ENCODE measurements at regions not wholly inside any gene's neighbourhood (a gene's known extent, or its start where the extent isn't known, plus 50 kb on each side); places are given as distances from the start of the nearest gene placed in this dataset.

DNA sequence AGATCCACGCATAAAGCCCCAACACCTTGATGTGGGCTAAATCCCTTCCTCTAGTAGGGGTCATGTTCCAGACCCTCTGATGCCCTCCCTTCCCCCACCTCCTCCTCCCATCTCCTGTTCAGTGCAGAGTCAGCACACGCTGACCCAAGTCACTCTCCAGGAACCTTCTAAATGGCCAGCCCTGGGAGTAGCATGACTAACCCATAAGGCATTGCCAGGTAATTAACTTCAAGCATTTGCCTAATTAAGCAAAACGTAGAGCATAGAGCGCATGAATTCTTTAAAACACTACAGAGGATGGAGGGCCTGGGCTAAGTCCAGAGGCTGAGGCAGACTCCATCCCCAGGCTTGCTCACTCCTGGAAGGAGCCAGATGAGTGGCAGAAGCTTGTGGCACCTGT lies 276.3 kb upstream of the MSX2 start:
- Histone ChIP-seq H3K36me3 (no peaks in the 10 kb centered on the region), H3K27me3 (replicated peaks; ENCODE audit: insufficient read depth) (no peaks in the 10 kb centered on the region), H3K4me1 (ENCODE audit: control insufficient read depth in 1 of 2, low read depth in 2 of 2) (no peaks in the 10 kb centered on the region), H3K9me3 (no peaks in the 10 kb centered on the region), H3K4me3 (no peak overlapping the region), H3K27ac (no peak overlapping the region)
- ATAC-seq (ENCODE audit: insufficient number of reproducible peaks, low FRiP score, low read depth), result no peak
- TF ChIP-seq, protein P1, sequence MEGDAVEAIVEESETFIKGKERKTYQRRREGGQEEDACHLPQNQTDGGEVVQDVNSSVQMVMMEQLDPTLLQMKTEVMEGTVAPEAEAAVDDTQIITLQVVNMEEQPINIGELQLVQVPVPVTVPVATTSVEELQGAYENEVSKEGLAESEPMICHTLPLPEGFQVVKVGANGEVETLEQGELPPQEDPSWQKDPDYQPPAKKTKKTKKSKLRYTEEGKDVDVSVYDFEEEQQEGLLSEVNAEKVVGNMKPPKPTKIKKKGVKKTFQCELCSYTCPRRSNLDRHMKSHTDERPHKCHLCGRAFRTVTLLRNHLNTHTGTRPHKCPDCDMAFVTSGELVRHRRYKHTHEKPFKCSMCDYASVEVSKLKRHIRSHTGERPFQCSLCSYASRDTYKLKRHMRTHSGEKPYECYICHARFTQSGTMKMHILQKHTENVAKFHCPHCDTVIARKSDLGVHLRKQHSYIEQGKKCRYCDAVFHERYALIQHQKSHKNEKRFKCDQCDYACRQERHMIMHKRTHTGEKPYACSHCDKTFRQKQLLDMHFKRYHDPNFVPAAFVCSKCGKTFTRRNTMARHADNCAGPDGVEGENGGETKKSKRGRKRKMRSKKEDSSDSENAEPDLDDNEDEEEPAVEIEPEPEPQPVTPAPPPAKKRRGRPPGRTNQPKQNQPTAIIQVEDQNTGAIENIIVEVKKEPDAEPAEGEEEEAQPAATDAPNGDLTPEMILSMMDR (IDR thresholded peaks at IDR 0.05), result no peak
- no peak for DNase-seq (ENCODE audit: low spot score)

DNA sequence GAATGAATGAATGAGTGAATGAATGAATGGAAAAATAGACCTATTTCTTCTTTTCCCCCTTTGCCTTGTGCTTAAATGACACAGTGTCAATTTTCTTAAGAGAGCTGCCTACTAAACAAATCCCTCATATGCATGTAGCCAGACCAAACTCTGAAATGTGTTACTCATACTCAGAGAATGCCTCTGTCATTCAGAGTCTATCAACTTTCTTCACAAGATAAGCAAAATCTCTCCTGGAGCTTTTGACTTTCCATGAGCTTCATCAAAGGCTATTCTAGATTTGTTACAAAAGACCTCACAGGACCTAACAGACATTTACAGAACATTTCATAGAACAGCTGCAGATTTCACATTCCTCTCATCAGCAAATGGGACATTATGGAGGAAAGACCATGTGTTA lies 275.7 kb upstream of the MSX2 start:
- DNase-seq (ENCODE audit: low spot score), result no peak
- TF ChIP-seq, protein P1 (IDR thresholded peaks at IDR 0.05), result no peak
- H3K27me3 ChIP-seq (replicated peaks; ENCODE audit: insufficient read depth), result no peaks in the 10 kb centered on the region

DNA sequence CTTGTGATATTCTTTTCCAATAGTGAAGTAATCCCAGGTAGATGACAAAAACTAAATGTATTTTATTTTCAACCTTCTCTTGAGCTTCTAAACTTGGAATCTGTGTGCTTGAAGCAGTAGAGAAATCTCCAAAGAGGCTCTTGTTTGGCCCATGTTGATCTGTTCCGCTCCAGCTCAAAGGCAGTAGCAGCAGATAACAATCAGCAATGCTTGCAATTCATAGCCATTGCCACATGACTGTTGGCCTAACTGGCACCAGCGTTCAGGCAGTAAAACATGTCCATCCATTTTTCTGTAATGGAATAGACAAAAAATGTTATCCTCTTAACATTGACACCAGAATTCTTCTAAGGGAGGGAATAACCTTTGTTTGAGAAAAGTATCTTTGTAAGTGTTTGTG lies 270.7 kb upstream of the MSX2 start:
- TF ChIP-seq, protein P1 (IDR thresholded peaks at IDR 0.05), result no peak
- ATAC-seq (ENCODE audit: insufficient number of reproducible peaks, low FRiP score, low read depth), result no peak

More for the DNA sequence above, 275.7 kb upstream of the MSX2 start:
- Histone ChIP-seq H3K36me3 (no peaks in the 10 kb centered on the region), H3K27ac (no peak overlapping the region), H3K9me3 (no peaks in the 10 kb centered on the region), H3K4me1 (ENCODE audit: control insufficient read depth in 1 of 2, low read depth in 2 of 2) (no peaks in the 10 kb centered on the region), H3K4me3 (no peak overlapping the region)
- ATAC-seq (ENCODE audit: insufficient number of reproducible peaks, low FRiP score, low read depth), result no peak

DNA sequence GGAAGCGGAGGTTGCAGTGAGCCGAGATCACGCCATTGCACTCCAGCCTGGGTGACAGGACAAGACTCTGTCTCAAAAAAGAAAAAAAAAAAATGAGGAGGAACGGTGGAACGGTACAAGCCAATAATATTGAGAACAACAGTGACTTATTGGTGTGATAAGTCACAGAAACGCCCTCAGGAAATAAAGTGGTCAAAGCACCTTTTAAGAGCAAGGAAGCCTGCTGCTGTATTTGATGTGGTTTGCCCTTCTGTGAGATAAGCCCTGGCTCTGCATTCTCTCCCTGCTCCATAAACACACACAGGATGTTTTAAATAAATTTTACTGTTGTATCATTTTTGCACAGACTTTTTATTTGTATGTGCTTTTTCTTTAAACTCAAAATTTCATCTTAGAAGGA lies 269.9 kb upstream of the MSX2 start:
- TF ChIP-seq, protein P1 (IDR thresholded peaks at IDR 0.05), result no peak
- Histone ChIP-seq H3K27me3 (replicated peaks; ENCODE audit: insufficient read depth) (no peaks in the 10 kb centered on the region), H3K27ac (no peak overlapping the region), H3K4me1 (ENCODE audit: control insufficient read depth in 1 of 2, low read depth in 2 of 2) (no peaks in the 10 kb centered on the region), H3K9me3 (no peaks in the 10 kb centered on the region), H3K4me3 (no peak overlapping the region), H3K36me3 (no peaks in the 10 kb centered on the region)
- DNase-seq (ENCODE audit: low spot score) (no peak), ATAC-seq (ENCODE audit: insufficient number of reproducible peaks, low FRiP score, low read depth) (no peak)

More for the DNA sequence above, 270.7 kb upstream of the MSX2 start:
- H3K27me3 ChIP-seq (replicated peaks; ENCODE audit: insufficient read depth), result no peaks in the 10 kb centered on the region
- no peaks in the 10 kb centered on the region for H3K9me3 ChIP-seq
- H3K36me3 ChIP-seq, result no peaks in the 10 kb centered on the region
- H3K27ac ChIP-seq, result no peak overlapping the region
- no peaks in the 10 kb centered on the region for H3K4me1 ChIP-seq (ENCODE audit: control insufficient read depth in 1 of 2, low read depth in 2 of 2)
- DNase-seq (ENCODE audit: low spot score), result no peak
- H3K4me3 ChIP-seq, result no peak overlapping the region

DNA sequence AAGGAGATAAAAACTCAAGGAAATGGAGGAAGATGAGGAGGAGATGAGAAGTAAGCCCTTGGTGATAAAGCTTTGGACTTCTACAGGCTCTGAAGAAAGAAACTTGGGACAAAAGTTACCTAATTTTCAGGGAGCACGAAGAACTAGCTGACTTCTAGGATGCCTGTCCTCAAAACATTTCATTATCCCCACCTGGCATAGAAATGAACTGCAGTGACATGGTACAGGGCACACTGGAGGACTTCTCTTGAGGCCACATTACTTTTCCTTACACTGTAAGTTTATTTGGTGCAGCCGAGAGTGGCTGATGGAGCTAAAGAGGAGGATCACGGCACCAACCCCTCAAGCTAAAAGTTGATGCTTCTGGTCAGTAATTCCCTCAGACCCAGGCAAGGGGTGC lies 269.5 kb upstream of the MSX2 start:
- Histone ChIP-seq H3K9me3 (no peaks in the 10 kb centered on the region), H3K27ac (no peak overlapping the region), H3K27me3 (replicated peaks; ENCODE audit: insufficient read depth) (no peaks in the 10 kb centered on the region), H3K4me1 (ENCODE audit: control insufficient read depth in 1 of 2, low read depth in 2 of 2) (no peaks in the 10 kb centered on the region), H3K36me3 (no peaks in the 10 kb centered on the region), H3K4me3 (no peak overlapping the region)
- ATAC-seq (ENCODE audit: insufficient number of reproducible peaks, low FRiP score, low read depth), result no peak
- TF ChIP-seq, protein P1 (IDR thresholded peaks at IDR 0.05), result no peak
- DNase-seq (ENCODE audit: low spot score), result no peak

Data from thoracic aorta (tissue), 2 donors.